OCI-LY3 (cell line): ENCODE measurements at regions not wholly inside any gene's neighbourhood (a gene's known extent, or its start where the extent isn't known, plus 50 kb on each side); places are given as distances from the start of the nearest gene placed in this dataset.

Source experiments
- H2AFZ ChIP-seq: fragments of 200-600, 300-600 bp; shearing (Covaris generic); 2 replicates; pipeline ENCODE4 v1.6.0; 2014; ENCODE audit warnings: antibody characterized with exemption, low read depth, low read length
- H3K27ac ChIP-seq: fragments of 200-600, 300-600 bp; sonication (generic); 2 replicates; pipeline ENCODE4 v1.5.1; 2014; ENCODE audit warnings: mild to moderate bottlenecking, low read length, moderate library complexity, mixed read lengths
- H3K27me3 ChIP-seq: fragments of 200-600, 300-600 bp; sonication (generic); 2 replicates; pipeline ENCODE4 v1.6.1; 2014; ENCODE audit warnings: low read depth, low read length, mixed read lengths
- H3K36me3 ChIP-seq: fragments of 200-600, 300-600 bp; sonication (generic); replicated peaks from 2 replicates; pipeline ENCODE3; 2014; ENCODE audit warnings: low read depth, low read length, mixed read lengths
- H3K4me1 ChIP-seq: fragments of 300-600, 200-600 bp; sonication (generic); 2 replicates; pipeline ENCODE4 v1.6.1; 2014; ENCODE audit warnings: low read length, mixed read lengths
- H3K4me2 ChIP-seq: fragments of 200-600, 300-600 bp; sonication (generic); 2 replicates; pipeline ENCODE4 v1.6.1; 2014; ENCODE audit warnings: low read length, mixed read lengths
- H3K4me3 ChIP-seq: fragments of 300-600, 200-600 bp; sonication (generic); 2 replicates; pipeline ENCODE4 v1.5.1; 2014; ENCODE audit warnings: antibody characterized with exemption, mild to moderate bottlenecking, low read length, moderate library complexity
- H3K79me2 ChIP-seq: fragments of 300-600, 200-600 bp; shearing (Covaris generic); 2 replicates; pipeline ENCODE4 v1.6.1; 2014; ENCODE audit warnings: mild to moderate bottlenecking, low read length, mixed read lengths
- H3K9ac ChIP-seq: fragments of 300-600, 200-600 bp; shearing (Covaris generic); 2 replicates; pipeline ENCODE4 v1.6.0; 2014; ENCODE audit warnings: mild to moderate bottlenecking, low read length, moderate library complexity
- H3K9me3 ChIP-seq: fragments of 200-600, 300-600 bp; shearing (Covaris generic); 2 replicates; pipeline ENCODE4 v1.6.1; 2014; ENCODE audit warnings: low read length, mixed read lengths; ENCODE audit not compliant: insufficient read depth
- H4K20me1 ChIP-seq: fragments of 200-600, 300-600 bp; sonication (generic); 2 replicates; pipeline ENCODE4 v1.6.1; 2016; ENCODE audit warnings: low read length, mixed read lengths; ENCODE audit not compliant: insufficient read depth
- EZH2phosphoT487 ChIP-seq: fragments of 200-600 bp; shearing (Covaris generic); IDR thresholded peaks from 2 replicates; pipeline ENCODE4 v1.6.1; 2018; ENCODE audit warnings: antibody characterized with exemption, mixed run types, low read depth
- TF ChIP-seq, protein P1 (sequence below): fragments of 200-600, 300-600 bp; sonication (generic); IDR thresholded peaks from 2 replicates; pipeline ENCODE4 v1.5.1; 2014; ENCODE audit warnings: antibody characterized with exemption, low read length, low read depth

DNA sequence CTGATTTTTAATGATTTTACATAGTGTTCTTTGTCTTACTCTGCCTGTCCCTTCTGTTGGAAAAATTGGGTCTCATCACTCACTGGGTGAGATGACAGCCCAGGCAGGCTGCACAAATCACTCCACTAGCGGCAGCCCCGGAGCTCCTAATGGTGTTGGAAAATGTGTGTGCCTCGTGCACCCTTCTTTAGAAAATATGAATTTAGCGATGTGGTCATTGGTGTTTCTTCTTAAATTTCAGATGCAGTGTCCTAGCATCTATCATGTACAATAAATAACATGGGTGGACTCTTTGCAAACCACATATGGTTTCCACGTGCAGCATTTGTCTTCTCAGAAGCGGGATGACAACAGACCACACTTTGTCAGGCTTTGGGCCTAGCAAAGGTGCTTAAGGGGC lies 194.2 kb downstream of the ACKR3 start:
- H4K20me1 ChIP-seq, result no peaks in the 10 kb centered on the region
- H3K9ac ChIP-seq, result no peak overlapping the region
- no peaks in the 10 kb centered on the region for H3K79me2 ChIP-seq
- H3K4me3 ChIP-seq, result no peak overlapping the region
- TF ChIP-seq, protein P1, sequence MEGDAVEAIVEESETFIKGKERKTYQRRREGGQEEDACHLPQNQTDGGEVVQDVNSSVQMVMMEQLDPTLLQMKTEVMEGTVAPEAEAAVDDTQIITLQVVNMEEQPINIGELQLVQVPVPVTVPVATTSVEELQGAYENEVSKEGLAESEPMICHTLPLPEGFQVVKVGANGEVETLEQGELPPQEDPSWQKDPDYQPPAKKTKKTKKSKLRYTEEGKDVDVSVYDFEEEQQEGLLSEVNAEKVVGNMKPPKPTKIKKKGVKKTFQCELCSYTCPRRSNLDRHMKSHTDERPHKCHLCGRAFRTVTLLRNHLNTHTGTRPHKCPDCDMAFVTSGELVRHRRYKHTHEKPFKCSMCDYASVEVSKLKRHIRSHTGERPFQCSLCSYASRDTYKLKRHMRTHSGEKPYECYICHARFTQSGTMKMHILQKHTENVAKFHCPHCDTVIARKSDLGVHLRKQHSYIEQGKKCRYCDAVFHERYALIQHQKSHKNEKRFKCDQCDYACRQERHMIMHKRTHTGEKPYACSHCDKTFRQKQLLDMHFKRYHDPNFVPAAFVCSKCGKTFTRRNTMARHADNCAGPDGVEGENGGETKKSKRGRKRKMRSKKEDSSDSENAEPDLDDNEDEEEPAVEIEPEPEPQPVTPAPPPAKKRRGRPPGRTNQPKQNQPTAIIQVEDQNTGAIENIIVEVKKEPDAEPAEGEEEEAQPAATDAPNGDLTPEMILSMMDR, result no peak
- TF ChIP-seq EZH2phosphoT487, result no peak
- H2AFZ ChIP-seq, result no peak overlapping the region
- no peaks in the 10 kb centered on the region for H3K4me1 ChIP-seq
- no peaks in the 10 kb centered on the region for H3K9me3 ChIP-seq
- H3K27me3 ChIP-seq, result no peaks in the 10 kb centered on the region
- no peaks in the 10 kb centered on the region for H3K36me3 ChIP-seq
- no peak overlapping the region for H3K4me2 ChIP-seq
- no peak overlapping the region for H3K27ac ChIP-seq

DNA sequence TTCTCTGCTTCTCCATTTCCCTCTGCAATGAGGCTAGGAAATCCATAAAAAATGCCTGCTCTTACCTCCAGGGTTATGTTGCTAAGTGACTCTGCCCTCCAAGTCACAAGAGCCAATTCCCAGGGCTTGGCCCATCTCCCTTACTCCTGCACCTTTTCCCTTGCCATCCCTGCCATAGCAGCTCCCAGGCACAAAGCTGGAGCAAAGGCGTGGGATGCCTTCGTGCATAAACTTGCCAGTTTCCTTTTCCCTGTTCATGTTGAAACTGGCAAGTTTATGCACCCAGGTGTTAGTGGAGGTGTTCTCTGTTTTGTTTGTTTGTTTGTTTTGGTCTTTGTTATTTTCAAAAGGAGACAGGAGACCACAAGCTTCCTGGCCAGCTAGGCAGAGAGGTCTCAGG lies 195.1 kb downstream of the ACKR3 start:
- TF ChIP-seq, protein P1, result no peak
- no peak for TF ChIP-seq EZH2phosphoT487
- Histone ChIP-seq H3K4me3 (no peak overlapping the region), H3K27me3 (no peaks in the 10 kb centered on the region), H3K27ac (no peak overlapping the region), H2AFZ (no peak overlapping the region), H3K4me1 (no peaks in the 10 kb centered on the region), H3K79me2 (no peaks in the 10 kb centered on the region), H4K20me1 (no peaks in the 10 kb centered on the region), H3K4me2 (no peak overlapping the region), H3K9me3 (no peaks in the 10 kb centered on the region), H3K36me3 (no peaks in the 10 kb centered on the region), H3K9ac (no peak overlapping the region)

DNA sequence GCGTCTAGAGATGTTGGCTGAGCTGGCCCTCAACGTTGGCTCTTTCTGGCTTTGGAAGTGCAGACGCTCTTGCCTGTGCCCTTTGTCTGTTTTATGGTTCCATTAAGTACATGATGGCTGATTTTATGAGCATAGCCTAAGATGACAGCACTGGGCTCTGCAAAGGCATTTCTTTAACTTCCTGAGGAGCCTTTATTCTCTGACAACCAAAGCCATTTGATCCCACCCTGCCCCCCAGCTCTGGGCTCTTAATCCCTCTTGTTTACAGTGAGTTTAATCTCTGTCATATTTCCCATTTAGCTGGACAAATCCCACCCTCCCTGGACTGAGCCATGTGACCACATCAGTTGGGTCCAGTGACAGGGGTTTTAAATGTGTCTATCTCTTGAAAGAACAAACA lies 195.9 kb downstream of the ACKR3 start:
- no peaks in the 10 kb centered on the region for H3K9me3 ChIP-seq
- no peaks in the 10 kb centered on the region for H3K4me1 ChIP-seq
- H3K27me3 ChIP-seq, result no peaks in the 10 kb centered on the region
- no peak overlapping the region for H3K27ac ChIP-seq
- H3K4me3 ChIP-seq, result no peak overlapping the region
- TF ChIP-seq EZH2phosphoT487, result no peak
- TF ChIP-seq, protein P1, result no peak
- H3K4me2 ChIP-seq, result no peak overlapping the region
- no peak overlapping the region for H3K9ac ChIP-seq
- H3K36me3 ChIP-seq, result no peaks in the 10 kb centered on the region
- no peaks in the 10 kb centered on the region for H4K20me1 ChIP-seq
- no peak overlapping the region for H2AFZ ChIP-seq
- H3K79me2 ChIP-seq, result no peaks in the 10 kb centered on the region

DNA sequence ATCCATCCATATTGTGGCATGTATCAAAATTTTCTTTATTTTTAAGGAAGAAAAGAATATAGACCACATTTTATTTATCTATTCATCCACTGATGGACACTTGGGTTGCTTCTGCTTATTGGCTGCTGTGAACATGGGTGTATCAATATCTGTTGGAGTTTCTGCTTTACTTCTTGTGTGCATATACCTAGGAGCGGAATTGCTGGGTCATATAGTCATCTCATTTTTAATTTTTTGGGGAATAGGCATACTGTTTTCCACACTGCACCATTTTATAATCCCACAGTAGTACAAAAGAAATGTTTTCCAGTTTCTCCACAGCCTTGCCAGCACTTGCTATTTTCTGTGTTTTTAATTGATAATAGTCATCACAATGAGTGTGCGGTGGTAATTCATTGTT lies 197.2 kb downstream of the ACKR3 start:
- Histone ChIP-seq H3K27me3 (no peaks in the 10 kb centered on the region), H4K20me1 (no peaks in the 10 kb centered on the region), H3K4me1 (no peaks in the 10 kb centered on the region), H3K4me2 (no peak overlapping the region), H3K27ac (no peak overlapping the region), H3K4me3 (no peak overlapping the region), H3K79me2 (no peaks in the 10 kb centered on the region), H3K9me3 (no peaks in the 10 kb centered on the region), H2AFZ (no peak overlapping the region), H3K36me3 (no peaks in the 10 kb centered on the region), H3K9ac (no peak overlapping the region)
- TF ChIP-seq, protein P1, result no peak
- no peak for TF ChIP-seq EZH2phosphoT487
